HEK293 (cell line): ENCODE measurements at regions not wholly inside any gene's neighbourhood (a gene's known extent, or its start where the extent isn't known, plus 50 kb on each side); places are given as distances from the start of the nearest gene placed in this dataset.

ENCODE experiments used
- REST ChIP-seq: fragments of 450-650 bp; formaldehyde crosslinking; IDR thresholded peaks from 2 replicates; pipeline ENCODE4 v1.5.1; 2016; ENCODE audit warnings: missing biosample characterization, missing genetic modification characterization
- YY1 ChIP-seq: fragments of 450-650 bp; formaldehyde crosslinking; IDR thresholded peaks from 2 replicates; pipeline ENCODE4 v1.5.1; 2018; ENCODE audit warnings: missing biosample characterization, missing genetic modification characterization
- ZIC2 ChIP-seq: fragments of 450-650 bp; formaldehyde crosslinking; IDR thresholded peaks from 2 replicates; pipeline ENCODE4 v1.5.1; 2016; ENCODE audit warnings: missing biosample characterization, missing genetic modification characterization
- ZNF121 ChIP-seq: fragments of 450-650 bp; formaldehyde crosslinking; IDR thresholded peaks from 2 replicates; pipeline ENCODE4 v1.5.1; 2016; ENCODE audit warnings: missing biosample characterization, missing genetic modification characterization
- ZNF132 ChIP-seq: fragments of 450-650 bp; formaldehyde crosslinking; IDR thresholded peaks from 2 replicates; pipeline ENCODE4 v1.5.1; 2017; ENCODE audit warnings: missing biosample characterization, missing genetic modification characterization, borderline replicate concordance
- ZNF155 ChIP-seq: fragments of 450-650 bp; formaldehyde crosslinking; IDR thresholded peaks from 2 replicates; pipeline ENCODE4 v1.5.1; 2016; ENCODE audit warnings: missing biosample characterization, missing genetic modification characterization
- ZNF202 ChIP-seq: fragments of 450-650 bp; formaldehyde crosslinking; IDR thresholded peaks from 2 replicates; pipeline ENCODE4 v1.5.1; 2016; ENCODE audit warnings: missing biosample characterization, missing genetic modification characterization, borderline replicate concordance
- ZNF473 ChIP-seq: fragments of 450-650 bp; formaldehyde crosslinking; IDR thresholded peaks from 2 replicates; pipeline ENCODE4 v1.5.1; 2017; ENCODE audit warnings: missing biosample characterization, missing genetic modification characterization
- ZNF768 ChIP-seq: fragments of 450-650 bp; formaldehyde crosslinking; IDR thresholded peaks from 2 replicates; pipeline ENCODE4 v1.5.1; 2018; ENCODE audit warnings: missing biosample characterization, mild to moderate bottlenecking, missing genetic modification characterization
- ZSCAN4 ChIP-seq: fragments of 450-650 bp; formaldehyde crosslinking; IDR thresholded peaks from 2 replicates; pipeline ENCODE4 v1.5.1; 2017; ENCODE audit warnings: missing biosample characterization, missing genetic modification characterization
- TF ChIP-seq, protein P1 (sequence below): fragments of 450-650 bp; formaldehyde crosslinking; IDR thresholded peaks from 2 replicates; pipeline ENCODE4 v1.5.1; 2016; ENCODE audit warnings: missing biosample characterization, missing genetic modification characterization
- TF ChIP-seq, protein P2 (sequence below): fragments of 450-650 bp; formaldehyde crosslinking; IDR thresholded peaks from 2 replicates; pipeline ENCODE4 v1.5.1; 2016; ENCODE audit warnings: missing biosample characterization, missing genetic modification characterization, low read depth

DNA sequence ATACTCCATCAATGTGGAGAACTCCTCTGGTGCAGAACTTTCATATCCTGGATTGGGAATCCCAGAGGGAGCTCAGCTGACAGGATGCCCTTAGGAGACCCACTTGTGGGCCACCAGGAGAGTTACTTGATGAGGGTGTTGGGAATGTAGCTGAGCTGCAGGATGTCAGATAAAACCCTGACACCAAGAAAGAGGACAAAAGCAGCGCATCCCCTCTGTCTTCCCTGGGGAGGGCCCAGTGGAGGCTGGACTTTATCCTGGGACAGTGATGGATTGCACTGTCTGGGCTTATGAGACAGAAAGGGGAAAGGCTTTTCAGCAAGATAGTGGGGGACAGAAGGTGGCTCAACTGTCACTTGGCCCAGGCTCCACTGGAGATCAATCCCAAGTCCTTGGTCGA lies 88.1 kb upstream of the BCAR3 start:
- TF ChIP-seq ZNF121 (tag by site-specific recombination) (no peak), ZNF132 (no peak), ZSCAN4 (tag by site-specific recombination) (no peak), YY1 (no peak), REST (tag by site-specific recombination) (no peak), ZNF768 (no peak), ZNF155 (tag by site-specific recombination) (no peak), ZIC2 (tag by site-specific recombination) (peak; percentile 74), ZNF202 (tag by site-specific recombination) (no peak), ZNF473 (no peak)
- TF ChIP-seq, protein P1, sequence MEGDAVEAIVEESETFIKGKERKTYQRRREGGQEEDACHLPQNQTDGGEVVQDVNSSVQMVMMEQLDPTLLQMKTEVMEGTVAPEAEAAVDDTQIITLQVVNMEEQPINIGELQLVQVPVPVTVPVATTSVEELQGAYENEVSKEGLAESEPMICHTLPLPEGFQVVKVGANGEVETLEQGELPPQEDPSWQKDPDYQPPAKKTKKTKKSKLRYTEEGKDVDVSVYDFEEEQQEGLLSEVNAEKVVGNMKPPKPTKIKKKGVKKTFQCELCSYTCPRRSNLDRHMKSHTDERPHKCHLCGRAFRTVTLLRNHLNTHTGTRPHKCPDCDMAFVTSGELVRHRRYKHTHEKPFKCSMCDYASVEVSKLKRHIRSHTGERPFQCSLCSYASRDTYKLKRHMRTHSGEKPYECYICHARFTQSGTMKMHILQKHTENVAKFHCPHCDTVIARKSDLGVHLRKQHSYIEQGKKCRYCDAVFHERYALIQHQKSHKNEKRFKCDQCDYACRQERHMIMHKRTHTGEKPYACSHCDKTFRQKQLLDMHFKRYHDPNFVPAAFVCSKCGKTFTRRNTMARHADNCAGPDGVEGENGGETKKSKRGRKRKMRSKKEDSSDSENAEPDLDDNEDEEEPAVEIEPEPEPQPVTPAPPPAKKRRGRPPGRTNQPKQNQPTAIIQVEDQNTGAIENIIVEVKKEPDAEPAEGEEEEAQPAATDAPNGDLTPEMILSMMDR (tag by site-specific recombination): no peak
- TF ChIP-seq, protein P2, sequence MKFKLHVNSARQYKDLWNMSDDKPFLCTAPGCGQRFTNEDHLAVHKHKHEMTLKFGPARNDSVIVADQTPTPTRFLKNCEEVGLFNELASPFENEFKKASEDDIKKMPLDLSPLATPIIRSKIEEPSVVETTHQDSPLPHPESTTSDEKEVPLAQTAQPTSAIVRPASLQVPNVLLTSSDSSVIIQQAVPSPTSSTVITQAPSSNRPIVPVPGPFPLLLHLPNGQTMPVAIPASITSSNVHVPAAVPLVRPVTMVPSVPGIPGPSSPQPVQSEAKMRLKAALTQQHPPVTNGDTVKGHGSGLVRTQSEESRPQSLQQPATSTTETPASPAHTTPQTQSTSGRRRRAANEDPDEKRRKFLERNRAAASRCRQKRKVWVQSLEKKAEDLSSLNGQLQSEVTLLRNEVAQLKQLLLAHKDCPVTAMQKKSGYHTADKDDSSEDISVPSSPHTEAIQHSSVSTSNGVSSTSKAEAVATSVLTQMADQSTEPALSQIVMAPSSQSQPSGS: no peak
